ENCODE measurements at regions not wholly inside any gene's neighbourhood (a gene's known extent, or its start where the extent isn't known, plus 50 kb on each side); places are given as distances from the start of the nearest gene placed in this dataset.

GRCh38 chr7:124575176-124575575 is 190.4 kb downstream of the GPR37 start:
- H2BK20ac ChIP-seq (ENCODE audit: low read length): no peak overlapping the region
- DNase-seq (ENCODE audit: low read depth in 1 of 2, low spot score in 2 of 2) (no peak), FAIRE-seq (no peak)
- no peak overlapping the region for H3K56ac ChIP-seq (replicated peaks; ENCODE audit: insufficient read length, low read depth, low read length)
- no peak overlapping the region for H4K91ac ChIP-seq (replicated peaks; ENCODE audit: insufficient read length, low read length)
- no peak for TF ChIP-seq HDAC6 (IDR thresholded peaks at IDR 0.05; ENCODE audit: low read depth, low read length)
- no peak for TF ChIP-seq NANOG (IDR thresholded peaks at IDR 0.05; ENCODE audit: insufficient read depth, low read depth, low read length, poor library complexity, severe bottlenecking)
- no peak overlapping the region for H3K14ac ChIP-seq (ENCODE audit: insufficient read length)
- H3K9ac ChIP-seq (replicated peaks in 1 of 4; ENCODE audit: extremely low read depth in 1 of 4, low read depth in 3 of 4, low read length in 3 of 4): no peak overlapping the region
- H3K79me2 ChIP-seq (ENCODE audit: control insufficient read depth in 1 of 2, insufficient read depth in 2 of 2, low read length in 2 of 2): no peaks in the 10 kb centered on the region
- no peak overlapping the region for H3K18ac ChIP-seq (ENCODE audit: extremely low read depth, low read length)
- no peak overlapping the region for H4K5ac ChIP-seq (ENCODE audit: insufficient read length, low read depth, low read length)
- no peaks in the 10 kb centered on the region for H3K36me3 ChIP-seq (ENCODE audit: control insufficient read depth in 2 of 4, insufficient read depth in 4 of 4, low read length in 3 of 4)
- H3K23me2 ChIP-seq (ENCODE audit: low read depth, low read length): no peaks in the 10 kb centered on the region; the same call in 1 of the 2 replicates
- H3K27ac ChIP-seq (ENCODE audit: low read depth, low read length): no peak overlapping the region
- H2BK12ac ChIP-seq (ENCODE audit: low read depth, low read length): no peak overlapping the region
- no peak overlapping the region for H2AFZ ChIP-seq (ENCODE audit: low read length)
- H3K79me1 ChIP-seq (ENCODE audit: low read depth, low read length): no peaks in the 10 kb centered on the region
- H2BK15ac ChIP-seq (ENCODE audit: low read length): no peak overlapping the region
- ChIA-PET POLR2A (ENCODE audit: partially characterized antibody) (no interaction called here), CTCF (ENCODE audit: partially characterized antibody) (no interaction called here)
- no peak overlapping the region for H3K4me2 ChIP-seq (ENCODE audit: insufficient read depth in 1 of 2, low read depth in 2 of 2, low read length in 2 of 2)
- no peak overlapping the region for H3K4ac ChIP-seq (replicated peaks; ENCODE audit: insufficient read length, low read depth, low read length)
- no peaks in the 10 kb centered on the region for H4K20me1 ChIP-seq (replicated peaks in 1 of 2; ENCODE audit: control insufficient read depth in 1 of 2, insufficient read depth in 2 of 2, low read length in 2 of 2)
- no peak overlapping the region for H3K23ac ChIP-seq (ENCODE audit: insufficient read length)
- WGBS, 2 experiments (ENCODE audit: extremely low coverage in 1 of 2, insufficient coverage in 1 of 2, insufficient read length in 1 of 2, insufficient replicate concordance in 2 of 2, low coverage in 1 of 2, low lambda C conversion rate in 2 of 2, missing lambda C conversion rate in 1 of 2): 87% methylated on average over 3 of the region's 3 CpGs; no CpG with 5 or more reads in 1 of the 2 experiments
- no peaks in the 10 kb centered on the region for H3K9me3 ChIP-seq (ENCODE audit: insufficient read depth in 2 of 2, low read depth in 1 of 2, low read length in 1 of 2)
- H2BK120ac ChIP-seq (replicated peaks; ENCODE audit: low read depth, low read length): no peak overlapping the region
- no peak overlapping the region for H2AK5ac ChIP-seq (ENCODE audit: low read depth, low read length)
- no peak overlapping the region for H4K8ac ChIP-seq (ENCODE audit: extremely low read depth, insufficient read depth, low read length)
- no peak overlapping the region for H2BK5ac ChIP-seq (ENCODE audit: low read depth, low read length)
- no peaks in the 10 kb centered on the region for H3K27me3 ChIP-seq (replicated peaks in 1 of 4; ENCODE audit: control insufficient read depth in 3 of 4, extremely low read depth in 1 of 4, insufficient read depth in 3 of 4, low read length in 3 of 4)
- no peaks in the 10 kb centered on the region for H3K4me1 ChIP-seq (replicated peaks in 1 of 4; ENCODE audit: control insufficient read depth in 3 of 4, insufficient read depth in 4 of 4, low read length in 3 of 4)
- H3K4me3 ChIP-seq (ENCODE audit: extremely low read depth in 1 of 4, insufficient read depth in 2 of 4, low read depth in 3 of 4, low read length in 4 of 4): no peak overlapping the region
